Brain microvascular endothelial cell (primary cell): ENCODE measurements at regions not wholly inside any gene's neighbourhood (a gene's known extent, or its start where the extent isn't known, plus 50 kb on each side); places are given as distances from the start of the nearest gene placed in this dataset.

ENCODE experiments used
- DNase-seq: peaks from one replicate; pipeline ENCODE4 v3.0.0-alpha.2; 2020
- H3K27ac ChIP-seq: fragments of 250-450 bp; sonication (Bioruptor Pico); 2 replicates; pipeline ENCODE4 v1.5.1; 2020; ENCODE audit warnings: mild to moderate bottlenecking, moderate library complexity
- H3K27me3 ChIP-seq: fragments of 250-450 bp; sonication (Bioruptor Pico); replicated peaks from 2 replicates; pipeline ENCODE4 v1.5.1; 2020; ENCODE audit warnings: mild to moderate bottlenecking
- H3K36me3 ChIP-seq: fragments of 250-450 bp; sonication (Bioruptor Pico); replicated peaks from 2 replicates; pipeline ENCODE4 v1.5.1; 2020; ENCODE audit warnings: mild to moderate bottlenecking
- H3K4me3 ChIP-seq: 2 replicates; pipeline ENCODE4 v1.5.1; 2011; ENCODE audit warnings: low read depth, mild to moderate bottlenecking, control low read depth, low read length, moderate library complexity
- in situ Hi-C: cut with HindIII; loops from 2 replicates; pipeline ENCODE4 v1.10.0; 2017; ENCODE audit warnings: low sequenced_read_pairs, low pct_ligation_motif_present
- TF ChIP-seq, protein P1 (sequence below): IDR thresholded peaks from 2 replicates; pipeline ENCODE4 v1.5.1; 2011; ENCODE audit warnings: low read depth, mild to moderate bottlenecking, moderate library complexity, low read length, control low read depth, inconsistent platforms; ENCODE audit errors: missing control alignments

DNA sequence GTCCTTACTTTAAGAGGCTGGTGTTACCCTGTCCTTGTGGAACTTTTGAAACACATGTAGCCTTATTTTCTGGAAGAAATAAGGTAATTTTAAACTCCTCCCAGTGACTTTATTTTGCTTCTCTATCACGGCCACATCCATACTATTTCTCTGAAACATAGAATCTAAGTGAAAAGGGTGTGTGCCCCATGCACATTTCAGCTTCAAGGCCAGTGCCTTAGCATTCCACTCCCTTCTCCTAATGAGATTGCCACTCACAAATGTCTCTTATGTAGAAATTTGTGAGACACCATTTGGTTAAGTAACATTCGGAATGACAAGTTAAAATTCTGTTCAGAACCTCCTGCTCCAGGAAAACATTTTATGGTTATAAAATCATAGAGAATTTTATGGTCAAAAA lies 562.7 kb downstream of the TUSC7 start:
- H3K36me3 ChIP-seq: no peaks in the 10 kb centered on the region
- DNase-seq: no peak
- in situ Hi-C loops: no loop called here
- H3K4me3 ChIP-seq: no peak overlapping the region
- no peaks in the 10 kb centered on the region for H3K27me3 ChIP-seq
- H3K27ac ChIP-seq: no peak overlapping the region
- TF ChIP-seq, protein P1, sequence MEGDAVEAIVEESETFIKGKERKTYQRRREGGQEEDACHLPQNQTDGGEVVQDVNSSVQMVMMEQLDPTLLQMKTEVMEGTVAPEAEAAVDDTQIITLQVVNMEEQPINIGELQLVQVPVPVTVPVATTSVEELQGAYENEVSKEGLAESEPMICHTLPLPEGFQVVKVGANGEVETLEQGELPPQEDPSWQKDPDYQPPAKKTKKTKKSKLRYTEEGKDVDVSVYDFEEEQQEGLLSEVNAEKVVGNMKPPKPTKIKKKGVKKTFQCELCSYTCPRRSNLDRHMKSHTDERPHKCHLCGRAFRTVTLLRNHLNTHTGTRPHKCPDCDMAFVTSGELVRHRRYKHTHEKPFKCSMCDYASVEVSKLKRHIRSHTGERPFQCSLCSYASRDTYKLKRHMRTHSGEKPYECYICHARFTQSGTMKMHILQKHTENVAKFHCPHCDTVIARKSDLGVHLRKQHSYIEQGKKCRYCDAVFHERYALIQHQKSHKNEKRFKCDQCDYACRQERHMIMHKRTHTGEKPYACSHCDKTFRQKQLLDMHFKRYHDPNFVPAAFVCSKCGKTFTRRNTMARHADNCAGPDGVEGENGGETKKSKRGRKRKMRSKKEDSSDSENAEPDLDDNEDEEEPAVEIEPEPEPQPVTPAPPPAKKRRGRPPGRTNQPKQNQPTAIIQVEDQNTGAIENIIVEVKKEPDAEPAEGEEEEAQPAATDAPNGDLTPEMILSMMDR: no peak

DNA sequence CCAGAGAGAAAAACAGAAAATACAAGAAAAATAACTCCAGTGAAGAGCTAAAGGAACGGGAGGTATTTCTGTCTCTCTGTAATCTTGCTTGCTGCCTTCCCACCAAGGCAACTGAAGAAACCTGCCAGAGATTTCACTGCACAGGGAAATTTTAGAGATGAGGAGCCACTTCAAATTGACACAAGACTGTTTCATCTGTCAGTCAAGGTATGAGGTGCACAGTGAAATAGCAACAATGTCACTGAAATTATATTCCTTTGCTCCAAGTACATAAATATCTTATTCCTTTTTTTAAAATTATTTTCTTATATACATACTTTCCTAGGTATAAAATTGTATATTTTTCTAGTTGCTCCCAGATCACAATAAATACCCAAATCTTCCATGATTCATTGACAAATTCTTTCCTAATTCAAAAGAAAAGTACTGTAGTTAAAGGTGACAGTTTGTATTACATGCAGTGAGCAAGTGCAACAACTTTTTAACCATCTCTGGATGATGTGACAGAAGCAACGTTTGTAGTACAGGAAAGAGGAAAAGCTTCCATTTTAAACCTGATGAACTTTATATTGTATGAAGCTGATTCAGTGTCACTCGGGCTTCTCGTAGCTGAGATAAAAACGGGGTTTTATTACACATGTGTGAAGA lies 563.4 kb downstream of the TUSC7 start:
- H3K27me3 ChIP-seq: no peaks in the 10 kb centered on the region
- H3K27ac ChIP-seq: no peak overlapping the region
- no peaks in the 10 kb centered on the region for H3K36me3 ChIP-seq
- no peak overlapping the region for H3K4me3 ChIP-seq
- DNase-seq: no peak
- TF ChIP-seq, protein P1: no peak
- in situ Hi-C loops: no loop called here

DNA sequence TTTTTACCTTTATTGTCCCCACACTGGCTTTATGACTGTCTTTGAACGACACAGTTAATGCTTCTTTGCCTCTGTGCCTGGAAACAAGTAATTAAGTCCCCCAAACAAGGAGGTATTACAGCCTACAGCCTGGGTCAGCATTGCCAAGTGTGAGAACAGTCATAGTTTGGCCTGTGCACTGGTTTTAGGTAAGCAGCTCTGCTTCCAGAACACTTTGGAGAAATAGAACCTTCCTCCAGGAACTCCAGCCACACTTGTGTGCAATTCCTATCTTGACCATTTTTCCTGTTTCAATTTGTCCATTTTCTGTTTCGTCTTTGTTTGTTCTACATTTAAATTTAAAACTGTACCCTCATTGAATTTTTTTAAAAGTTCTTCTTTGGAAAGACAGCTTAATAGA lies 568.2 kb downstream of the TUSC7 start:
- Histone ChIP-seq H3K36me3 (no peaks in the 10 kb centered on the region), H3K4me3 (no peak overlapping the region), H3K27ac (no peak overlapping the region), H3K27me3 (no peaks in the 10 kb centered on the region)
- no peak for DNase-seq
- in situ Hi-C loops: no loop called here
- TF ChIP-seq, protein P1: no peak

DNA sequence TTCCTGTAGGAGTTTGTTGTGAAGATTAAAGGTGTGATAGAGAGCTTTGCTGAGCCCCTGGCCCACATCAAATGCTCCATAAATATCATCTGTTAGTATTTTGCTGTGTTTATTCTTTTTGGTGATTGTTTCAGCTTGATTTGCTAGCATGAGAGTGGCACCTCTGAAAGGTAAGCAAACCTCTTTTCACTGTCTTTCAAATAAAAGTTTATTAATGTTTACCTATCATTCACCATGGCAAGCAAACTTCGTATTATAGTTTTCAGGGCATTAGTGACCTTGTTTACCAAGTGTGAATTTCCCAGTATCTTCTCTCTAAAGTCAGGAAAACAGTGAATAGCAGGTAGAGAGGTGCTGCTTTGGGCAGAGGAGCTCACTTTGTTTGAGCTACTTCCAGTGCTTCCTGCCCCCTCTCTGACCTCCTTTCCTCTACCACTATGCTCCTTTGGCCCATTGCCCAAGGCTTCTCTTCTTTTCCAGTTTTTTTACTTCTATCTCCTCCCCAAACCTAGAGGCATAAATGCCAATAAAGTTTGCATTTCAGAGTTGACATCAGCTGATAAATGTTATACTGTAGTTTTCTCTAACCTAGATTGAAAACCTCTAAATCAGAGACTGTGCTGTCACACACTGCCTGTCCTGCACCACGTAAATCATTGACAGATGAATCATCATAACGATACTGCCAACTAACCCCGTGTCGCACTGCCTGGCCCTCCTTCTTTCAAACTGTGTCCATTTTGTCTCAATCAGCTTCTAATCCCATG lies 569.0 kb downstream of the TUSC7 start:
- no peak overlapping the region for H3K27ac ChIP-seq
- no peaks in the 10 kb centered on the region for H3K27me3 ChIP-seq
- TF ChIP-seq, protein P1: no peak
- H3K36me3 ChIP-seq: no peaks in the 10 kb centered on the region
- no peak overlapping the region for H3K4me3 ChIP-seq
- no peak for DNase-seq
- in situ Hi-C loops: no loop called here

DNA sequence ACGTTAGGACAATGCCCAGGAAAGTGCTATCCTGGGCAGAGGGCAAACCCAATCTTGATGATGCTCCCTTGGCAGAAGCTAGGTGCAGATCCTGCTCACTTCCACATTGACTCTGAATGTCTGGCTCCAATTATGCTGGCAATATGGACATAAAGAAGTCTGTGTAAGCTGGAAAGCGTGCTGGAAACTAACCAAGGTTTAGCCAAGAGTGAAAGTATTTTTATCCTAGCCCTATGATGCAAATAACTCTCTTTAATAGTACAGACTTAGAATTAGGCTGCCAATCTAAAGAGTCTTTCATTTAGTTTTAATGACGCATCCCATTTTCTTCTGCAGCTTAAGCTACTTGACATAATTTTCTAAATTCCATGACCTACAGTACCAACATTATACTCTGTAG lies 571.8 kb downstream of the TUSC7 start:
- in situ Hi-C loops: no loop called here
- H3K4me3 ChIP-seq: no peak overlapping the region
- H3K27me3 ChIP-seq: no peaks in the 10 kb centered on the region
- no peak for DNase-seq
- TF ChIP-seq, protein P1: no peak
- no peak overlapping the region for H3K27ac ChIP-seq
- no peaks in the 10 kb centered on the region for H3K36me3 ChIP-seq

DNA sequence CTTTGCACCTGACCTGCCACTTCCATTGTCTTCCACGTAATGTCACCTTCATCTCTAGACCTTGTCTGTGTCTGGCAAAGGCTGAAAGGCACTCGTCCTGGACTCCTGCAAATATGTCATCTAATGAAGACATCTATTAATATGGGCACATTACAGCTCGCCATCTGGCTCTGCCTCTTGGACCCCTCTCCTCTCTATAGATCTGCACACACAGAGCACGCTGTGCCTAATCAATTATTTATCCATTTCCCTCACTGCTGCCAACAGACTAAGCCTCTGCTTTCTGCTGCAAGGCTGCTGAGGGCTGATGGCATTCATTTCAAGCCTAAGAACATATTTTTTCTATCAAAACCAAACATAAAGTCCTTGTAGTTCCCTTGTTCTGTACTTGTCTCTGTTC lies 573.0 kb downstream of the TUSC7 start:
- DNase-seq: no peak
- Histone ChIP-seq H3K27ac (no peak overlapping the region), H3K4me3 (no peak overlapping the region), H3K27me3 (no peaks in the 10 kb centered on the region), H3K36me3 (no peaks in the 10 kb centered on the region)
- in situ Hi-C loops: no loop called here
- TF ChIP-seq, protein P1: no peak
